Right atrium auricular region (tissue), 2 donors: ENCODE measurements at regions not wholly inside any gene's neighbourhood (a gene's known extent, or its start where the extent isn't known, plus 50 kb on each side); places are given as distances from the start of the nearest gene placed in this dataset.

Experiments
- DNase-seq: peaks from one replicate; pipeline ENCODE4 v3.0.0-alpha.2; 2019; ENCODE audit warnings: low spot score
- H3K27ac ChIP-seq, 2 donors: fragments of 200-600 bp; sonication (generic); 1 replicate in 1 of 2; 2 replicates in 1 of 2; pipeline ENCODE4 v1.5.1; 2016 to 2019
- H3K27me3 ChIP-seq, 2 donors: fragments of 200-600 bp; sonication (generic); one replicate each; pipeline versions ENCODE4 v1.5.1 to v1.6.0; 2017 to 2019
- H3K36me3 ChIP-seq: fragments of 200-600 bp; sonication (generic); one replicate; pipeline ENCODE4 v1.5.1; 2016
- H3K4me1 ChIP-seq, 2 donors: fragments of 200-600 bp; sonication (generic); one replicate each; pipeline versions ENCODE4 v1.5.1 to v1.6.0; 2017 to 2019
- H3K4me3 ChIP-seq, 2 donors: fragments of 200-600 bp; sonication (generic); 1 replicate in 1 of 2; 2 replicates in 1 of 2; pipeline ENCODE4 v1.5.1; 2017 to 2019; ENCODE audit warnings: mild to moderate bottlenecking in 1 of 2, moderate library complexity in 1 of 2
- H3K9me3 ChIP-seq, 2 donors: fragments of 200-600 bp; sonication (generic); one replicate each; pipeline ENCODE4 v1.5.1; 2019
- TF ChIP-seq, protein P1 (sequence below), 2 donors: fragments of 200-600 bp; sonication (generic); IDR thresholded peaks; one replicate each; pipeline ENCODE4 v1.5.1; 2019; ENCODE audit warnings: antibody characterized with exemption in 2 of 2

DNA sequence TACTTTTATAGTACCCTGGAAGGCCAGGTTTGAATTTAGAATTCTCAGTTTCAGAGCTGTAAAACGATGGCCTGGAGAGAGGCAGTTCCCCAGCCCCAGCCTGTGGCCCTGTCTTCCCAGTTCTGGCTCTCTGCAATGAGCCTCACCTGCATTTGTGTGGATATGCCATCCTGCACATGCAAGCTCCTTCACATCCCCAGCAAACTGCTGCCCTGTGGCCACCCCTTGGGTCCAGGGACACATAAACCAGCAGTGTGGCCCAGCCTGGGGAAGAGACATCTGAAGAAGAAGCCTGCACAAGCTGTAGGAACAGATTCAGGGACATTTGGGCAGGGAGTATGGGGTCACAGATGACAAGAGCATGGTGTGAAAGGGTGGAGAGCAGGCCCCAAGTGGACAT lies 174.3 kb upstream of the CRY1 start:
- TF ChIP-seq, protein P1, sequence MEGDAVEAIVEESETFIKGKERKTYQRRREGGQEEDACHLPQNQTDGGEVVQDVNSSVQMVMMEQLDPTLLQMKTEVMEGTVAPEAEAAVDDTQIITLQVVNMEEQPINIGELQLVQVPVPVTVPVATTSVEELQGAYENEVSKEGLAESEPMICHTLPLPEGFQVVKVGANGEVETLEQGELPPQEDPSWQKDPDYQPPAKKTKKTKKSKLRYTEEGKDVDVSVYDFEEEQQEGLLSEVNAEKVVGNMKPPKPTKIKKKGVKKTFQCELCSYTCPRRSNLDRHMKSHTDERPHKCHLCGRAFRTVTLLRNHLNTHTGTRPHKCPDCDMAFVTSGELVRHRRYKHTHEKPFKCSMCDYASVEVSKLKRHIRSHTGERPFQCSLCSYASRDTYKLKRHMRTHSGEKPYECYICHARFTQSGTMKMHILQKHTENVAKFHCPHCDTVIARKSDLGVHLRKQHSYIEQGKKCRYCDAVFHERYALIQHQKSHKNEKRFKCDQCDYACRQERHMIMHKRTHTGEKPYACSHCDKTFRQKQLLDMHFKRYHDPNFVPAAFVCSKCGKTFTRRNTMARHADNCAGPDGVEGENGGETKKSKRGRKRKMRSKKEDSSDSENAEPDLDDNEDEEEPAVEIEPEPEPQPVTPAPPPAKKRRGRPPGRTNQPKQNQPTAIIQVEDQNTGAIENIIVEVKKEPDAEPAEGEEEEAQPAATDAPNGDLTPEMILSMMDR (IDR thresholded peaks at IDR 0.05) = no peak
- no peak for DNase-seq
- H3K4me3 ChIP-seq = no peak overlapping the region
- no peaks in the 10 kb centered on the region for H3K36me3 ChIP-seq
- no peaks in the 10 kb centered on the region for H3K4me1 ChIP-seq
- H3K27me3 ChIP-seq = no peaks in the 10 kb centered on the region
- H3K27ac ChIP-seq = no peak overlapping the region
- H3K9me3 ChIP-seq = peaks cover 5 to 11% of the 10 kb centered on the region in 2 donors

DNA sequence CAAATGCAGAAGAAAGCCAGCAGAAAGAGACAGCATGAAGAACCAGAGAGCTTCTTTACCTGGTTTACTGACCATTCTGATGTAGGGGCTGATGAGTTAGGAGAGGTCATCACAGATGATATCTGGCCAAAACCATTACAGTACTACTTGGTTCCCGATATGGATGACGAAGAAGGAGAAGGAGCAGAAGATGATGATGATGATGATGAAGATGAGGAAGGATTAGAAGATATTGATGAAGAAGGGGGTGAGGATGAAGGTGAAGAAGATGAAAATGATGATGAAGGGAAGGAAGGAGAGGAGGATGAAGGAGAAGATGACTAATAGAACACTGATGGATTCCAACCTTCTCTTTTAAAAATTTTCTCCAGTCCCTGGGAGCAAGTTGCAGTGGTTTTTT lies 178.2 kb upstream of the CRY1 start:
- Histone ChIP-seq H3K27ac (no peak overlapping the region), H3K27me3 (no peaks in the 10 kb centered on the region), H3K36me3 (no peaks in the 10 kb centered on the region), H3K4me3 (no peak overlapping the region), H3K9me3 (no peaks in the 10 kb centered on the region), H3K4me1 (no peaks in the 10 kb centered on the region)
- TF ChIP-seq, protein P1 (IDR thresholded peaks at IDR 0.05) = no peak
- no peak for DNase-seq

DNA sequence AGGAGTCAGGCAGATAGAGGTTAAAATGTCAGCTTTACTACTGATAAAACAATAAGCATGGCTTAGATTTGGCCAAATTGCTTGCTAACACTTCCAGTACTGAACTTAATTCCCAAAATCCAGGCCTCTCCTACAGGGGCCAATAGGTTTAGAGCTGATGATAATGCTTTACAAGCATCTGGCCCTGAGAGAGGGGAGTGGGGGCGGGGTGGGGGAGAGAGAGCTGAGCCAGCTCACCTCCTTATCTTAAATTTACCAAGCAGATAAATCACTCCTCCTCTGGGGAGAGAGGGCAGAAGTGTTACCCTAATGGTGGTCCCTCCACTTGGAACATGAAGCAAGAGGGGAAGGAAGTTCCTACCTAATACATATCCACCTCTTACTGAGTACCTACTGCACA lies 182.2 kb upstream of the CRY1 start:
- no peaks in the 10 kb centered on the region for H3K27me3 ChIP-seq
- H3K9me3 ChIP-seq = peaks cover 0 to 7% of the 10 kb centered on the region in 2 donors
- no peaks in the 10 kb centered on the region for H3K4me1 ChIP-seq
- no peak overlapping the region for H3K27ac ChIP-seq
- TF ChIP-seq, protein P1 (IDR thresholded peaks at IDR 0.05) = no peak
- no peak for DNase-seq
- no peaks in the 10 kb centered on the region for H3K36me3 ChIP-seq
- no peak overlapping the region for H3K4me3 ChIP-seq

DNA sequence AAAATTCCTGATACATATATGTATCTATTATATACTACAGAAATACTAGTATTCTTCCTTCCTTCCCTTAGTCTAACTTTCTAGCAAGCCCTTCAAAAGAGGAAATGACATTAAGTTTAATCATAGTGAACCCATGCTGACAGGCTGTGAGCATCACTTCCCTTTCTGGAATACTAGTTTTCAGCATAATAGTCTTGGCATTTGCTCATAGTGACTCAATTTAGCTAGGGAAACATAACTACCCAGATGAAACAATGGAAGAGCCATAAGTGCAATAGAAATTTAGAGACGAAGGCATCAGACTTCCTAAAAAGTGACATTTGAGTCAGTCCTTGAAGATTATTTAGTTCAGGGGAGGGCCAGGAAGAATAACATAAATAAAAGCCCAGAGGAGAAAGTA lies 184.5 kb upstream of the CRY1 start:
- Histone ChIP-seq H3K27me3 (no peaks in the 10 kb centered on the region), H3K9me3 (peaks cover 0 to 7% of the 10 kb centered on the region in 2 donors), H3K4me1 (no peaks in the 10 kb centered on the region), H3K4me3 (no peak overlapping the region), H3K36me3 (no peaks in the 10 kb centered on the region), H3K27ac (no peak overlapping the region)
- no peak for DNase-seq
- TF ChIP-seq, protein P1 (IDR thresholded peaks at IDR 0.05) = no peak

DNA sequence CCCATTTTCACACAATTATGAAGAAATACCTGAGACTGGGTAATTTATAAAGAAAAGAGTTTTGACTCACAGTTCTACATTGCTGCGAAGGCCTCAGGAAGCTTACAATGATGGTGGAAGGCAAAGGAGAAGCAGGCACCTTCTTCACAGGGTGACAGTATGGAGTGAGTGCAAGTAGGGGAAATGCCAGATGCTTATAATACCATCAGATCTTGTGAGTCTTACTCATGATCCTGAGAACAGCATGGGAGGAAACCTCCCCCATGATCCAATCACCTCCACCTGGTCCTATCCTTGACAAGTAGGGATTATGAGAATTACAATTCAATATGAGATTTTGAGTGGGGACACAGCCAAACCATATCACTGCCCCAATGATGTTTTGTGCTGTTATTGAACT lies 189.3 kb upstream of the CRY1 start:
- no peak overlapping the region for H3K27ac ChIP-seq
- no peaks in the 10 kb centered on the region for H3K4me1 ChIP-seq
- no peaks in the 10 kb centered on the region for H3K36me3 ChIP-seq
- H3K4me3 ChIP-seq = no peak overlapping the region
- H3K27me3 ChIP-seq = no peaks in the 10 kb centered on the region
- TF ChIP-seq, protein P1 (IDR thresholded peaks at IDR 0.05) = no peak
- DNase-seq = no peak
- H3K9me3 ChIP-seq = peaks cover 0 to 16% of the 10 kb centered on the region in 2 donors

DNA sequence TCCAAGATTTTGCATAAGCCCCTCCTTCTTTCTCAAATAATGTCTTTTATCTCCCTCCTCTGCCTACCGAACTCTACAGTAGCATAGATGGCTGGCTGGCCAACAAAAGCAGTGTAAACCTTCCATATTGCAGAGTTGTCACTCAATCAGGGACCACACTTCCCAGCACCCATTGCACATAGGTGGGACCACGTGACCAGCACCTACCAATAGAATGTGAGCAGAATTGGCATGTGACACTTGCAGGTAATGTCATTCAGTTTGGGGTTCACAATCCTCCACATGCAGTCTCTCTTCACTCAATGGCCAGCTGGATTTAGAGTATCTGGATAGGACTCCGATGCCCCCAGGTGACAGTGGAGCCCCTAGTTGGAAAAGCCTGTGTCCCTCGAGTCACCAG lies 190.3 kb upstream of the CRY1 start:
- peaks cover 0 to 16% of the 10 kb centered on the region in 2 donors for H3K9me3 ChIP-seq
- H3K36me3 ChIP-seq = no peaks in the 10 kb centered on the region
- DNase-seq = no peak
- TF ChIP-seq, protein P1 (IDR thresholded peaks at IDR 0.05) = no peak
- H3K27ac ChIP-seq = no peak overlapping the region
- H3K4me3 ChIP-seq = no peak overlapping the region
- H3K27me3 ChIP-seq = no peaks in the 10 kb centered on the region
- H3K4me1 ChIP-seq = no peaks in the 10 kb centered on the region
